IMR-90 (cell line): ENCODE measurements at regions not wholly inside any gene's neighbourhood (a gene's known extent, or its start where the extent isn't known, plus 50 kb on each side); places are given as distances from the start of the nearest gene placed in this dataset.

Source experiments
- ATAC-seq: fragments of 200-7000 bp; cut with Tn5 transposase; 2 replicates; pipeline ENCODE4 v1.9.1; 2020; ENCODE audit warnings: low read depth, mild to moderate bottlenecking, moderate library complexity
- BruUV-seq: library from RNA; stranded (reverse); fragments of 400-500 nt; replicated peaks from 2 replicates; lab custom pipeline; 2021; lab: Mats Ljungman, UMichigan
- CTCF ChIA-PET: fragments of 300-600 bp; formaldehyde crosslinking; extraction: SDS; loops from one replicate; lab custom pipeline; 2021; ENCODE audit warnings: antibody characterized with exemption; lab: Yijun Ruan, JAX
- POLR2A ChIA-PET: fragments of 300-600 bp; sonication (Branson Sonifier 250); formaldehyde crosslinking; loops from one replicate; lab custom pipeline; 2022; ENCODE audit warnings: antibody characterized with exemption; ENCODE audit not compliant: unreplicated experiment; lab: Charles Lee
- DNase-seq: peaks from one replicate; pipeline ENCODE4 v3.0.0; 2013
- H2AFZ ChIP-seq: replicated peaks from 2 replicates; pipeline ENCODE3; 2013; ENCODE audit warnings: low read length, mild to moderate bottlenecking; ENCODE audit not compliant: poor library complexity
- H2AK5ac ChIP-seq: 2 replicates; pipeline ENCODE4 v1.6.1; 2013; ENCODE audit warnings: low read depth, low read length, inconsistent platforms
- H2AK9ac ChIP-seq: replicated peaks from 2 replicates; pipeline ENCODE3; 2013; ENCODE audit warnings: mild to moderate bottlenecking, low read depth, low read length, moderate library complexity; ENCODE audit not compliant: poor library complexity
- H2BK120ac ChIP-seq: 2 replicates; pipeline ENCODE4 v1.6.1; 2013; ENCODE audit warnings: low read depth, low read length, inconsistent platforms
- H2BK15ac ChIP-seq: 3 replicates; pipeline ENCODE4 v1.6.1; 2013; ENCODE audit warnings: low read depth, low read length, inconsistent platforms
- H2BK20ac ChIP-seq: 2 replicates; pipeline ENCODE4 v1.6.1; 2013; ENCODE audit warnings: low read depth, mild to moderate bottlenecking, inconsistent platforms, low read length, moderate library complexity
- H2BK5ac ChIP-seq: 2 replicates; pipeline ENCODE4 v1.6.1; 2013; ENCODE audit warnings: mild to moderate bottlenecking, low read depth, low read length, inconsistent platforms; ENCODE audit not compliant: poor library complexity, severe bottlenecking
- H3K14ac ChIP-seq: replicated peaks from 2 replicates; pipeline ENCODE4 v1.6.1; 2013; ENCODE audit warnings: low read depth, low read length, inconsistent platforms
- H3K18ac ChIP-seq: 2 replicates; pipeline ENCODE4 v1.6.1; 2013; ENCODE audit warnings: low read depth, low read length, control low read depth
- H3K23ac ChIP-seq: 2 replicates; pipeline ENCODE4 v1.6.1; 2013; ENCODE audit warnings: low read depth, low read length, inconsistent platforms
- H3K27ac ChIP-seq: 2 replicates; pipeline ENCODE4 v1.5.1; 2013; ENCODE audit warnings: mild to moderate bottlenecking, control low read depth, low read length; ENCODE audit not compliant: insufficient read depth
- H3K27me3 ChIP-seq: 2 replicates; pipeline ENCODE4 v1.6.1; 2013; ENCODE audit warnings: low read length; ENCODE audit not compliant: control insufficient read depth, insufficient read depth
- H3K36me3 ChIP-seq: 2 replicates; pipeline ENCODE4 v1.6.1; 2013; ENCODE audit warnings: low read length, mixed read lengths; ENCODE audit not compliant: control insufficient read depth, insufficient read depth
- H3K4ac ChIP-seq: 2 replicates; pipeline ENCODE4 v1.6.1; 2013; ENCODE audit warnings: low read depth, low read length, inconsistent platforms
- H3K4me1 ChIP-seq: 2 replicates; pipeline ENCODE4 v1.6.1; 2013; ENCODE audit warnings: low read length, mixed read lengths; ENCODE audit not compliant: control insufficient read depth, insufficient read depth
- H3K4me2 ChIP-seq: 2 replicates; pipeline ENCODE4 v1.6.1; 2013; ENCODE audit warnings: low read depth, mild to moderate bottlenecking, control low read depth, low read length, moderate library complexity
- H3K4me3 ChIP-seq: 2 replicates; pipeline ENCODE4 v1.5.1; 2013; ENCODE audit warnings: low read depth, mild to moderate bottlenecking, control low read depth, low read length, moderate library complexity; ENCODE audit not compliant: insufficient read depth
- H3K56ac ChIP-seq: 2 replicates; pipeline ENCODE4 v1.6.1; 2013; ENCODE audit warnings: low read length, inconsistent platforms; ENCODE audit not compliant: insufficient read depth; ENCODE audit errors: extremely low read depth
- H3K79me1 ChIP-seq, 2 experiments: 2 replicates each; pipeline ENCODE4 v1.6.1; 2013; ENCODE audit warnings: low read length in 2 of 2, inconsistent platforms in 1 of 2, low read depth in 1 of 2
- H3K9ac ChIP-seq: 2 replicates; pipeline ENCODE4 v1.6.1; 2013; ENCODE audit warnings: low read depth, low read length, control low read depth
- H3K9me1 ChIP-seq: 2 replicates; pipeline ENCODE4 v1.6.1; 2013; ENCODE audit warnings: low read length, inconsistent platforms; ENCODE audit not compliant: insufficient read depth
- H3K9me3 ChIP-seq: 2 replicates; pipeline ENCODE4 v1.6.1; 2013; ENCODE audit warnings: low read length; ENCODE audit not compliant: control insufficient read depth, insufficient read depth
- H4K20me1 ChIP-seq: 2 replicates; pipeline ENCODE4 v1.6.1; 2013; ENCODE audit warnings: low read length, inconsistent platforms; ENCODE audit not compliant: insufficient read depth
- H4K5ac ChIP-seq: 2 replicates; pipeline ENCODE4 v1.6.1; 2013; ENCODE audit warnings: mild to moderate bottlenecking, low read depth, low read length, control low read depth
- H4K8ac ChIP-seq, 2 experiments: 2 replicates each; pipeline ENCODE4 v1.6.1; 2013; ENCODE audit warnings: low read depth in 2 of 2, low read length in 2 of 2, control low read depth in 1 of 2, inconsistent platforms in 1 of 2
- H4K91ac ChIP-seq: 2 replicates; pipeline ENCODE4 v1.6.1; 2013; ENCODE audit warnings: low read depth, low read length, inconsistent platforms; ENCODE audit not compliant: insufficient read depth
- BHLHE40 ChIP-seq: fragments of 150-350 bp; IDR thresholded peaks from 2 replicates; pipeline ENCODE4 v1.6.1; 2016; ENCODE audit warnings: mild to moderate bottlenecking, low read depth, low read length
- CEBPB ChIP-seq: IDR thresholded peaks from 2 replicates; pipeline ENCODE4 v1.6.1; 2012; ENCODE audit warnings: low read depth, low read length, improper control_type of control experiment
- CHD1 ChIP-seq: IDR thresholded peaks from 2 replicates; pipeline ENCODE4 v1.6.1; 2012; ENCODE audit warnings: low read depth, low read length, improper control_type of control experiment
- CTCF ChIP-seq: conservative IDR thresholded peaks from 2 replicates; pipeline ENCODE4 v1.5.1; 2012; ENCODE audit warnings: mild to moderate bottlenecking, low read depth, low read length, improper control_type of control experiment
- MAFK ChIP-seq: IDR thresholded peaks from 2 replicates; pipeline ENCODE4 v1.6.1; 2012; ENCODE audit warnings: low read depth, low read length, improper control_type of control experiment
- MAZ ChIP-seq: IDR thresholded peaks from 2 replicates; pipeline ENCODE4 v1.6.1; 2012; ENCODE audit warnings: low read depth, mild to moderate bottlenecking, low read length, improper control_type of control experiment, moderate library complexity, borderline replicate concordance
- MXI1 ChIP-seq: IDR thresholded peaks from 2 replicates; pipeline ENCODE4 v1.6.1; 2012; ENCODE audit warnings: low read depth, mild to moderate bottlenecking, low read length, moderate library complexity, borderline replicate concordance
- RAD21 ChIP-seq: IDR thresholded peaks from 2 replicates; pipeline ENCODE4 v1.6.1; 2012; ENCODE audit warnings: low read length, improper control_type of control experiment
- RFX5 ChIP-seq: IDR thresholded peaks from 2 replicates; pipeline ENCODE4 v1.8.0; 2012; ENCODE audit warnings: low read depth, mild to moderate bottlenecking, low read length, moderate library complexity
- SMC3 ChIP-seq: fragments of 150-350 bp; IDR thresholded peaks from 2 replicates; pipeline ENCODE4 v1.6.1; 2016; ENCODE audit warnings: low read depth, mild to moderate bottlenecking, antibody characterized with exemption, low read length, moderate library complexity
- WGBS, 2 experiments: methylation state at CpG; one replicate each; pipeline versions ENCODE4 v1.1.5 to v1.1.7; 2013; ENCODE audit warnings: missing lambda C conversion rate in 2 of 2; ENCODE audit not compliant: insufficient read length in 1 of 2; ENCODE audit errors: extremely low coverage in 2 of 2; 5-methylcytosine and 5-hydroxymethylcytosine counted together
- dilution Hi-C: fragments of 300-500 bp; cut with HindIII; formaldehyde crosslinking; loops from one replicate; pipeline ENCODE4 v1.14.3; 2018; ENCODE audit warnings: low sequenced_read_pairs; ENCODE audit not compliant: unreplicated experiment
- in situ Hi-C: fragments of 300-500 bp; cut with MboI; formaldehyde crosslinking; loops from 3 replicates; pipeline ENCODE4 v1.14.3; 2019; ENCODE audit warnings: low sequenced_read_pairs, inconsistent platforms, mixed read lengths
- intact Hi-C: fragments of 100-400 bp; cut with micrococcal nuclease; formaldehyde crosslinking; loops from 2 replicates; pipeline ENCODE4 v1.10.0; 2022

- H2AFZ ChIP-seq, result no peak overlapping the region
- no CpG with 5 or more reads among the region's 2 CpGs for WGBS, 2 experiments
Observed at GRCh38 chrX:42976746-42977366, 198.9 kb upstream of the PPP1R2C start.

More at GRCh38 chrX:42976746-42977366, 198.9 kb upstream of the PPP1R2C start:
- no peak for TF ChIP-seq CTCF
- TF ChIP-seq RFX5, result no peak
- TF ChIP-seq CEBPB, result no peak
- TF ChIP-seq SMC3, result no peak
- no peak for TF ChIP-seq RAD21
- no peak for TF ChIP-seq BHLHE40
- no peak for TF ChIP-seq MXI1
- no peak for TF ChIP-seq MAFK
- no peak for TF ChIP-seq MAZ
- TF ChIP-seq CHD1, result no peak
- DNase-seq (no peak), ATAC-seq (no peak)
- Histone ChIP-seq H3K4ac (no peak overlapping the region), H3K23ac (no peak overlapping the region), H4K20me1 (no peaks in the 10 kb centered on the region), H3K18ac (no peak overlapping the region; the same call in 1 of the 2 replicates), H2BK120ac (no peak overlapping the region), H3K4me2 (no peak overlapping the region), H3K14ac (no peak overlapping the region), H4K5ac (no peak overlapping the region), H3K4me3 (no peak overlapping the region), H3K79me1 (no peaks in the 10 kb centered on the region), H4K91ac (no peak overlapping the region), H3K27ac (no peak overlapping the region), H3K9me3 (no peaks in the 10 kb centered on the region), H2BK5ac (no peak overlapping the region), H3K56ac (no peak overlapping the region), H3K9ac (no peak overlapping the region), H4K8ac (no peak overlapping the region), H3K27me3 (no peaks in the 10 kb centered on the region), H3K4me1 (no peaks in the 10 kb centered on the region), H2AK5ac (no peak overlapping the region), H2BK20ac (no peak overlapping the region), H3K9me1 (no peaks in the 10 kb centered on the region), H2BK15ac (no peak overlapping the region), H3K36me3 (no peaks in the 10 kb centered on the region), H2AK9ac (no peak overlapping the region)
- no TSS peak for BruUV-seq
- in situ Hi-C loops (no loop called here), dilution Hi-C loops (no loop called here), intact Hi-C loops (no loop called here)
- ChIA-PET POLR2A (no interaction called here), CTCF (no interaction called here)
